ENCODE measurements at regions not wholly inside any gene's neighbourhood (a gene's known extent, or its start where the extent isn't known, plus 50 kb on each side); places are given as distances from the start of the nearest gene placed in this dataset.

DNA sequence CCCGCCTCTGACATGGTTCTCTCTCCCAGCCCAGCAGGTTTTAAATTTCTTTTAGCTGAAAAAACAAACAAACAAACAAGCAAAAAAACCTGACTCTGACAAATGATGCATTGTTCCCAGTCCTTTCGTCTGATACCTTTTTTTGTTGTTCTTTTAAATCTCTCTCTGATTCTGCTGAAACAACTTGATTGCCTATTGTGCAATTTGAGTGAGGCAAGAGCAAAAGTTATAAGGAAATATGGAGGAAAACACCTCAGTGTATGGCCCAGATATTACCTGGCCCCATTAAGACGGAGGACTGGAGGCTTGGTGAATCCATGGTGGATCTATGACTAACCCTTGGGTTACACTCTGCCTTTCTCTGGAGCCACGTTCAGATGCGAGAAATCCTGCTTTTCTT is 164.0 kb downstream of the MELK start:
- Histone ChIP-seq H3K79me1 (ENCODE audit: insufficient read depth, low read depth, low read length, poor library complexity, severe bottlenecking) (no peaks in the 10 kb centered on the region), H3K27ac (ENCODE audit: insufficient read length, low read depth, low read length) (no peak overlapping the region), H4K91ac (ENCODE audit: insufficient read length, low read depth, low read length) (no peak overlapping the region), H3K18ac (ENCODE audit: insufficient read length, low read depth, low read length) (no peak overlapping the region), H2AFZ (ENCODE audit: low read length) (no peak overlapping the region), H2BK5ac (ENCODE audit: insufficient read length, low read length) (no peak overlapping the region), H3K23me2 (ENCODE audit: insufficient read length, low read depth, low read length, poor library complexity, severe bottlenecking) (no peaks in the 10 kb centered on the region), H3K79me2 (ENCODE audit: insufficient read depth, low read length) (no peaks in the 10 kb centered on the region), H4K5ac (ENCODE audit: insufficient read length, low read depth, low read length) (no peak overlapping the region), H3T11ph (ENCODE audit: low read length) (no peak overlapping the region), H3K23ac (ENCODE audit: insufficient read length, low read depth, low read length) (no peak overlapping the region), H3K56ac (ENCODE audit: insufficient read length, low read depth, low read length) (no peak overlapping the region), H3K4ac (ENCODE audit: low read depth, low read length) (no peak overlapping the region), H3K9me3 (ENCODE audit: control insufficient read depth, low read depth, low read length) (no peaks in the 10 kb centered on the region), H2BK20ac (ENCODE audit: low read depth, low read length, poor library complexity, severe bottlenecking) (no peak overlapping the region), H2BK120ac (ENCODE audit: low read depth, low read length, poor library complexity, severe bottlenecking) (no peak overlapping the region), H3K4me1 (ENCODE audit: insufficient read depth, low read length) (no peaks in the 10 kb centered on the region; the same call in 1 of the 2 replicates), H3K14ac (ENCODE audit: insufficient read depth, low read length) (no peak overlapping the region), H2AK5ac (ENCODE audit: insufficient read length, low read length) (no peak overlapping the region), H3K27me3 (ENCODE audit: insufficient read depth, low read length) (no peaks in the 10 kb centered on the region; the same call in 1 of the 2 replicates), H2BK12ac (ENCODE audit: insufficient read length, low read depth, low read length) (no peak overlapping the region), H2BK15ac (ENCODE audit: low read depth, low read length) (no peak overlapping the region), H4K20me1 (ENCODE audit: control insufficient read depth, insufficient read depth, insufficient read length) (no peaks in the 10 kb centered on the region), H3K4me2 (ENCODE audit: insufficient read depth, insufficient read length, low read length) (no peak overlapping the region), H3K9ac (ENCODE audit: extremely low read depth, insufficient read length, low read length) (no peak overlapping the region), H4K8ac (replicated peaks; ENCODE audit: insufficient read length, low read depth, low read length) (no peak overlapping the region)
- no CpG with 5 or more reads among the region's 5 CpGs for WGBS (ENCODE audit: extremely low coverage, insufficient read length, low lambda C conversion rate)
- TF ChIP-seq, protein P1, sequence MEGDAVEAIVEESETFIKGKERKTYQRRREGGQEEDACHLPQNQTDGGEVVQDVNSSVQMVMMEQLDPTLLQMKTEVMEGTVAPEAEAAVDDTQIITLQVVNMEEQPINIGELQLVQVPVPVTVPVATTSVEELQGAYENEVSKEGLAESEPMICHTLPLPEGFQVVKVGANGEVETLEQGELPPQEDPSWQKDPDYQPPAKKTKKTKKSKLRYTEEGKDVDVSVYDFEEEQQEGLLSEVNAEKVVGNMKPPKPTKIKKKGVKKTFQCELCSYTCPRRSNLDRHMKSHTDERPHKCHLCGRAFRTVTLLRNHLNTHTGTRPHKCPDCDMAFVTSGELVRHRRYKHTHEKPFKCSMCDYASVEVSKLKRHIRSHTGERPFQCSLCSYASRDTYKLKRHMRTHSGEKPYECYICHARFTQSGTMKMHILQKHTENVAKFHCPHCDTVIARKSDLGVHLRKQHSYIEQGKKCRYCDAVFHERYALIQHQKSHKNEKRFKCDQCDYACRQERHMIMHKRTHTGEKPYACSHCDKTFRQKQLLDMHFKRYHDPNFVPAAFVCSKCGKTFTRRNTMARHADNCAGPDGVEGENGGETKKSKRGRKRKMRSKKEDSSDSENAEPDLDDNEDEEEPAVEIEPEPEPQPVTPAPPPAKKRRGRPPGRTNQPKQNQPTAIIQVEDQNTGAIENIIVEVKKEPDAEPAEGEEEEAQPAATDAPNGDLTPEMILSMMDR (conservative IDR thresholded peaks at IDR 0.05), result no peak
- Mint-ChIP-seq H3K27ac (no peak overlapping the region; a peak in 1 of 7 replicates), H3K27me3 (ENCODE audit: low read depth) (no peaks in the 10 kb centered on the region), H3K4me3 (no peak overlapping the region), H3K4me1 (peaks cover 11 to 15% of the 10 kb centered on the region in 2 experiments), H3K9me3 (no peaks in the 10 kb centered on the region), H3K36me3 (ENCODE audit: insufficient read depth in 1 of 3, low read depth in 3 of 3) (no peaks in the 10 kb centered on the region)
- DNase-seq, result no peak

All from H9 (cell line).